HG03558 (cell line): ENCODE measurements at regions not wholly inside any gene's neighbourhood (a gene's known extent, or its start where the extent isn't known, plus 50 kb on each side); places are given as distances from the start of the nearest gene placed in this dataset.
"Not testable (repeated sequence)": the region's sequence is repeated elsewhere in the genome, so short reads cannot be mapped to it uniquely, and the experiment has no call there.

ENCODE experiments used
- ATAC-seq: cut with Tn5 transposase; IDR thresholded peaks from one replicate; pipeline ENCODE4 v1.9.1; 2021; ENCODE audit warnings: moderate number of reproducible peaks; ENCODE audit not compliant: unreplicated experiment; ENCODE audit errors: extremely low read depth

- ATAC-seq: no peak
These were observed 546.2 kb downstream of the MEI4 start for GRCh38 chr6:78199044-78199443.

- ATAC-seq: no peak
These were observed 569.4 kb downstream of the MEI4 start for GRCh38 chr6:78222226-78222625.

- no peak for ATAC-seq
These were observed 578.2 kb downstream of the MEI4 start for GRCh38 chr6:78231002-78231401.

GRCh38 chr6:78243519-78243918 lies 590.7 kb downstream of the MEI4 start:
- ATAC-seq: no peak

- ATAC-seq: no peak
These were observed 599.1 kb downstream of the MEI4 start for GRCh38 chr6:78251931-78252330.

GRCh38 chr6:78253618-78254017 lies 600.8 kb downstream of the MEI4 start:
- no peak for ATAC-seq

GRCh38 chr6:78259935-78260334 lies 607.1 kb downstream of the MEI4 start:
- no peak for ATAC-seq

GRCh38 chr6:78260427-78260826 lies 606.9 kb upstream of the IRAK1BP1 start:
- ATAC-seq: not testable (repeated sequence)

GRCh38 chr6:78268591-78269452 lies 598.5 kb upstream of the IRAK1BP1 start:
- no peak for ATAC-seq

GRCh38 chr6:78300885-78301284 lies 566.5 kb upstream of the IRAK1BP1 start:
- ATAC-seq: no peak

- no peak for ATAC-seq
These were observed 564.9 kb upstream of the IRAK1BP1 start for GRCh38 chr6:78302411-78302810.

- ATAC-seq: no peak
These were observed 559.3 kb upstream of the IRAK1BP1 start for GRCh38 chr6:78308025-78308424.

- no peak for ATAC-seq
These were observed 545.1 kb upstream of the IRAK1BP1 start for GRCh38 chr6:78322068-78322845.

- no peak for ATAC-seq
These were observed 543.1 kb upstream of the IRAK1BP1 start for GRCh38 chr6:78324213-78324612.

- no peak for ATAC-seq
These were observed 526.6 kb upstream of the IRAK1BP1 start for GRCh38 chr6:78340755-78341154.

GRCh38 chr6:78345882-78346281 lies 521.5 kb upstream of the IRAK1BP1 start:
- no peak for ATAC-seq

- ATAC-seq: no peak
These were observed 520.0 kb upstream of the IRAK1BP1 start for GRCh38 chr6:78347191-78347916.

- ATAC-seq: no peak
These were observed 514.3 kb upstream of the IRAK1BP1 start for GRCh38 chr6:78353040-78353439.

GRCh38 chr6:78363688-78364087 lies 503.7 kb upstream of the IRAK1BP1 start:
- no peak for ATAC-seq

- no peak for ATAC-seq
These were observed 501.9 kb upstream of the IRAK1BP1 start for GRCh38 chr6:78365473-78365872.

GRCh38 chr6:78377056-78377455 lies 490.3 kb upstream of the IRAK1BP1 start:
- no peak for ATAC-seq
